Immature natural killer cell (primary cell): ENCODE measurements at regions not wholly inside any gene's neighbourhood (a gene's known extent, or its start where the extent isn't known, plus 50 kb on each side); places are given as distances from the start of the nearest gene placed in this dataset.
"Not testable (repeated sequence)": the region's sequence is repeated elsewhere in the genome, so short reads cannot be mapped to it uniquely, and the experiment has no call there.

Experiments used
- DNase-seq, 3 donors: peaks; one replicate each; pipeline ENCODE4 v3.0.0; 2022; ENCODE audit warnings: mixed read lengths in 1 of 3
- H3K27ac Mint-ChIP-seq, 6 donors: one replicate each; pipeline ENCODE4 v1.8.0; 2020; ENCODE audit warnings: mixed read lengths in 6 of 6, mild to moderate bottlenecking in 5 of 6, inconsistent platforms in 4 of 6, moderate library complexity in 3 of 6
- H3K27me3 Mint-ChIP-seq, 3 donors: one replicate each; pipeline ENCODE4 v1.8.0; 2020 to 2021; ENCODE audit warnings: low read depth in 3 of 3, mild to moderate bottlenecking in 3 of 3, mixed read lengths in 3 of 3, moderate library complexity in 3 of 3, inconsistent platforms in 1 of 3
- H3K36me3 Mint-ChIP-seq, 3 donors: one replicate each; pipeline ENCODE4 v1.8.0; 2020; ENCODE audit warnings: mixed read lengths in 3 of 3, inconsistent platforms in 2 of 3, mild to moderate bottlenecking in 2 of 3
- H3K4me1 Mint-ChIP-seq, 2 donors: one replicate each; pipeline ENCODE4 v1.8.0; 2020; ENCODE audit warnings: inconsistent platforms in 2 of 2, mild to moderate bottlenecking in 2 of 2, mixed read lengths in 2 of 2, moderate library complexity in 1 of 2
- H3K4me3 Mint-ChIP-seq, 5 donors: one replicate each; pipeline ENCODE4 v1.8.0; 2020; ENCODE audit warnings: mild to moderate bottlenecking in 5 of 5, mixed read lengths in 5 of 5, inconsistent platforms in 3 of 5, moderate library complexity in 3 of 5
- H3K9me3 Mint-ChIP-seq, 6 donors: one replicate each; pipeline ENCODE4 v1.8.0; 2020; ENCODE audit warnings: mild to moderate bottlenecking in 6 of 6, mixed read lengths in 6 of 6, inconsistent platforms in 4 of 6, moderate library complexity in 3 of 6

DNA sequence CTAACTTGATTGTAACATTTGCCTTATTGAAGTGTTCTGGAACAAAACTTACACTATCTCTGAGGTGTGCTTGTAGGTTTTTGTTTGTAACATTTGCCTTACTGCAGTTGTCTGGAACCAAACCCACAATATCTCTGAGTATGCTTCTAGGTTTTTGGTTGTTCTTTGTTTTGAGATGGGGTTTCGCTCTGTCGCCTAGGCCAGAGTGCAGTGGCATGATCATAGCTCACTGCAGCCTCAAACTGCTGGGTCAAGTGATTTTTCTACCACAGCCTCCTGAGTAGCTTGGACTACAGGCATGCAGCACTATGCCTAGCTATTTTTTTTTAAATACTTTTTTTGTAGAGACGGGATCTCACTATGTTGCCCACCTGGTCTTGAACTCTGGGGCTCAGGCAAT, 1464.6 kb downstream of the FOXD4L5 start:
- DNase-seq, H3K36me3 Mint-ChIP-seq, H3K4me3 Mint-ChIP-seq, H3K27ac Mint-ChIP-seq: not testable (repeated sequence)
- Mint-ChIP-seq H3K4me1 (peaks cover 19 to 24% of the 10 kb centered on the region in 2 donors), H3K9me3 (peaks cover 22 to 40% (median 32%) of the 10 kb centered on the region in 6 donors), H3K27me3 (peaks cover 14 to 16% (median 15%) of the 10 kb centered on the region in 3 donors)

DNA sequence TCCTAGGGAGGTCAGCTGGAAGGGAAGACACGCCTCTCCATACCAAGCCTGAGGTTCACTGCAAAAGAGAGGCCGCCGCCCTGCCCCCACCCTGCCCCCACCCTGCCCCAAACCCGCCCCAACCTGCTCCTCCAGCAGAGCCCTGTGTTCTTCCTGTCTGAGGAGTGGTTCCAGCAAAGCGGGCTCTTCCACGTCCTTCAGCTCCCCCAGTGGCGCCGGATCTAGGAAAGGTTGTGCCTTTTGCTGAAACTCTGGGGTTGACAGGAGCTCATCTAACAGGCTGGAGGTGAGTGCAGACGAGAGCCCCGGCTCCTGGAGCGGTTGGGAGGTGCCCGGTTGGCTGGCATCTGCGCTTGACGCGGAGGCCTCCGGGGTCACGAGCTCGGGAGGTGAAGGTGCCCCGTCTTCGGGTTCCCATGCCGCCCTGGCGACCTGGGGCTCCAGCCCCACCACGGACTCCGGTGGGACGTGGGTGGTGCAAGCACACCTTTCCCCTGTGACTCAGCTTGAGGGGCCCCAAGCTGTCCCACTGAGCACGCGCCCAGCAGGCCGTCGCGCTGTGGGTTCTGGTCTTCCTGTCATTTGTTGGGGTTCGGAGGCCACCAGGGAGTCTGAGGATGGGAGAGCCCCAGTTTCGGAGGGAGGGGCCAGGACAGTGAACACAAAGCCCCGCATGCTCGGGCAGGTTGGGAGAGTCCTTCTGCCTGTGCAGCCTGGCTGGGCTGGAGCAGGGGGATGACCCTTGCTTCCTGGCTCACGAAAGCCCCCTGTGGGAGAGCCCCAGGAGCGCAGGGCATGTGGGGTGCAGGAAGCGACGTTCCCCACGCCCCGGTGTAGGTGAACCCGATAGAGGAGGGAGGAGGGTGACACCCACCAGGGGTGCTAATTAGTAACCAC, 1467.1 kb downstream of the FOXD4L5 start:
- Mint-ChIP-seq H3K4me3 (peak overlapping the region; percentile 69 to 76 (median 73)), H3K27me3 (peaks cover 14 to 16% (median 15%) of the 10 kb centered on the region in 3 donors), H3K4me1 (peaks cover 19 to 21% of the 10 kb centered on the region in 2 donors), H3K9me3 (peaks cover 23 to 46% (median 37%) of the 10 kb centered on the region in 6 donors), H3K36me3 (peaks cover 0 to 4% (median 3%) of the 10 kb centered on the region in 3 donors), H3K27ac (peak overlapping the region in 3 of 6 donors; percentile 6 to 70 (median 46))
- DNase-seq, result peak; percentile 35 to 53 (median 41)

DNA sequence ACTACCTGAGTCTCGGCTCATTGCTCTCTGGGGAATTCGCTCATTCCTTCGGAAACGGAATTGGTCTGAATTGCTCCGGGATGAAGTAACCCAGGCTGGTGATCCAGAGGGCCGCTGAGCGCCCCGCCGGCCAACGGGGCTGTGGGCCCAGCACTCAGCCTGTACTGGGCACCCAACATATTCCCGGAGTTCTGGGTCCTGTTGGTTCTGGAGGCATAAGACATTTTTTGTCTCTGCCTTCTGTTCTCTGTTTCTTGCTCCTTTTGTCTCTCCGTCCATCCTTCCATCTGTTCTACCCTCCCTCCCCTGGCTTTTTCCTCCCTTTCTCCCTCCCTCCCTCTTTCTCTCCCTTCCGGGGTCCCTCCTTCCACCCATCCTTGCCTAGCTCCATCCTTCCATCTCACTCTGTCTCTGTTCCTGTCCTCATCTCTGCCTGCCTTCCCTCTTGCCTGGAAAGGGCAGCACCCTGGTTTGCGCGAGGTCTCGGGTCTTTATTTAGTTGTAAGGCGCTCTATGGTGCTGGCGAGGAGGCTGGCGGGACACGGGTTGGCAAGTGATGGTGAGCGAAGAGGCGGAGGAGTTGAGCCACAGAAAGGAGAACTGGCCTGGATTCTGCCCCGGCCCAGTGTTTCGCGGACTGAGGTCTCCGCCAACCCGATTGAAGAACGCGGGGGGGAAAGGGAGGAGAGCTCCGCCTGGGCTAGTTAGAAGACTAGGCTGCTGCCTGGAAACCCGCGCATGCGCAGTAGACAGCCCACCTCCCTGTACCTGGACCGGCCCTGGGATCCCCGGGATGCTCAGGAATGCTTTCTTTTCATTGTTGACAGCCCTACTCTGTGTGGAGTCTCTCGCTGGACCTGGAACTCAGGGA, 1468.0 kb downstream of the FOXD4L5 start:
- peaks cover 0 to 4% (median 3%) of the 10 kb centered on the region in 3 donors for H3K36me3 Mint-ChIP-seq
- H3K4me3 Mint-ChIP-seq, result peak overlapping the region; percentile 69 to 76 (median 73)

DNA sequence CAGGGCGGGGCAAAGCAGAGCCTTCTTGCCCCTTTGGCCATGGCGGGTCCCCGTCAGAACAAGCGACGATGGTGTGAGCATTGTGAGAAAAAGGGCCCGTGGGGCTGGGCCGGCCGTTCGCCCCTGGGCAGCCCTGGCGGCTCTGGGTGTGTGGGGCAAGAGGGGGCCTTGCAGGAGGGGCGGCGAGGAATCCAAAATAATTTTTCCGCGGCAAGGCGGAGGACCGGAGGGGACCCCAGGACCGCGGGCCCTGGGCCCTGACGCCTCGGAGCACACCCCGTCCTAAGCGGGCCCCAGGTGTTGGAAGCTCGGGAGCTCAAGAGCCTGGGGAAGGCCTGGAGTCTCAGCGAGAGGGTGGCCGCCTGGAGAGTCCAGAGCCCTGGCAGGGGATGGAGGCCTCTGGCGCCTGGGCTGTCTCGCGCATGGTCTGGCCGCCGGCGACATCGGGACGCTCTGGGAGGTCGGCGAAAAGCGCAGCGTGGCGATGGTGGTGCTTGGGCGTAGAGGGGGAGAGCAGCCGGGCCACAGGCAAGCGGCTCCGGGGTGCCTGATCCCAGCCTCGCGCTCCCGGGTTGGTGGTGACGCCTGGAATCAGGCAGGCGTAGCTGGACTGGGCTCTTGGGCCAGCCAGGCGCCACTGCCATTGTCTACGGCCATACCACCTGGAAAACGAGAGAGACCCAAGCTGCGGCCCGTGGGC, 1469.9 kb downstream of the FOXD4L5 start:
- H3K36me3 Mint-ChIP-seq, H3K27ac Mint-ChIP-seq, H3K4me3 Mint-ChIP-seq, DNase-seq: not testable (repeated sequence)
- H3K4me1 Mint-ChIP-seq, result peaks cover 19 to 21% of the 10 kb centered on the region in 2 donors
- H3K27me3 Mint-ChIP-seq, result peaks cover 14 to 16% (median 15%) of the 10 kb centered on the region in 3 donors
- H3K9me3 Mint-ChIP-seq, result peaks cover 20 to 49% (median 37%) of the 10 kb centered on the region in 6 donors

More for the DNA sequence above, 1468.0 kb downstream of the FOXD4L5 start:
- H3K27me3 Mint-ChIP-seq, result peaks cover 14 to 16% (median 15%) of the 10 kb centered on the region in 3 donors
- H3K9me3 Mint-ChIP-seq, result peaks cover 20 to 46% (median 37%) of the 10 kb centered on the region in 6 donors
- H3K4me1 Mint-ChIP-seq, result peaks cover 19 to 21% of the 10 kb centered on the region in 2 donors
- H3K27ac Mint-ChIP-seq, result peak overlapping the region in 1 of 6 donors; percentile 54
- peak; percentile 5 to 41 (median 39) for DNase-seq

DNA sequence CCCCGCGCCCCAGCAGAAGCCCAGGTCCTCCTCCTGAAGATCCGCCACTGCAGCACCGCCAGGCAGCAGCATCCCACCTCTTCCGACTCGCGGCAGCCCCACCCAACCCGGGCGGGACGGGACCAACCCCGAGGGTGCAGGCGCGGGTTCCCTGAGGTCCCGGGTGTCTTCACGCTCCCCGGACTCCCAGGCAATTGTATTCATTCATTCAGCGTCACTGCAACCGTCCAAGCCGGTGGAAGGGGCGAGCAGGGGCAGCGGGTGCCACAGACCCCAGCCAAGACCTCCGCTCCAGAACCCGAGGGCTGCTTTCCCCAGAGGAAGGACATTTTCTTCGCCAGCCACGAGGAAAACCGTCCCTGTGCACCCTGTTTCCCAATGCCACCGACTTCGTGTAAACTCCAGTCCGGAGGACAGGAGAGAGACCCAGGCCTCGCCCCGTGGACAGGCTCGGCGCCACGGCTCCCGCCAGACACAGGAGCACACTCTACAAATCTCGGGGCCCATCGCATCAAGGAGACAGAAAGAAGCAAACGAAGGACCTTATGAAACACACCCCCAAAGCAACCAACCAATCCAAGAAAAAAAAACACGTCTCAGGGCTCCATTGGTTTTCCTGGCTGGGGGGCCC, 1471.5 kb downstream of the FOXD4L5 start:
- not testable (repeated sequence) for DNase-seq, H3K27ac Mint-ChIP-seq, H3K36me3 Mint-ChIP-seq
- Mint-ChIP-seq H3K4me3 (peak overlapping the region in 1 of 5 donors; percentile 44), H3K9me3 (peaks cover 20 to 59% (median 45%) of the 10 kb centered on the region in 6 donors), H3K27me3 (peaks cover 14 to 16% (median 15%) of the 10 kb centered on the region in 3 donors), H3K4me1 (peaks cover 19 to 21% of the 10 kb centered on the region in 2 donors)

DNA sequence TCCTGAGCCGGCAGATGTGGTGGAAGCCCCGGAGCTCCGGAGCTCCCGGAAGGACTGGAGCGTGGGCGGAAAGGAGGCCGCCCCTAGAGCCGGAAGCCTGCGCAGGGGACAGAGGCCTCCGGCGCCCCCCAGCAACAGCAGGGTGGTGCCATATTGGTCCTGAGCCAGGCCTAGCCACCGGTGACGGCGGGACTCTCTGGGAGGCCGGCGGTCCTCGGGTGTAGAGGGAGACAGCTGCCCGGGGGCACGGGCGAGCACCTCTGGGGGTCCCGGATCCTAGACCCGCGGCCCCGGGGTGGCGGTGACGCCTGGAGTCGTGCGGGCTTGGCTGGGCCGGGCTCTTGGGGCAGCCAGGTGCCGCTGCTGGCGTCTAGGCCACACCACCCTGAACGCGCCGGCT, 1472.2 kb downstream of the FOXD4L5 start:
- not testable (repeated sequence) for DNase-seq, H3K4me3 Mint-ChIP-seq, H3K27ac Mint-ChIP-seq, H3K36me3 Mint-ChIP-seq
- Mint-ChIP-seq H3K9me3 (peaks cover 20 to 57% (median 44%) of the 10 kb centered on the region in 6 donors), H3K27me3 (peaks cover 10 to 12% (median 11%) of the 10 kb centered on the region in 3 donors), H3K4me1 (peaks cover 14 to 16% of the 10 kb centered on the region in 2 donors)

DNA sequence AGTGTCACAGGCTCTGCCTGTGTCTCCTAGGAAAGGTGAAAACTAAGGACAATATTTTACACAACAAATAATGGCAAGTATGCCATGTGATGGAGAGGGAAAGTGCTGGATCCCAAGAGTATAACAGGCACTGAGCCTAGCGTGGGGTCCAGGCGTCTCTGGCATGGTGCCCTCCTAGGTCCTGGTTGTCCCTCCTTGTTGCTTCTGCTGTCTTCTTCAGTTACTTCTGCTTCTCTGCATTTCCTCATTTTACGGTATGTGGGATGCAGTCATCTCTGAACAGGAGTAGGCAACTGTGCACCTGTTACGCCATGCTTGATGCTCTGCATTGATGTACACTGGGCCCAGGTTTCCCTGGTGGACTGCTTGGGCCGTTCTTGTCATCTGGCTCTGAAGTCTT, 1480.8 kb downstream of the FOXD4L5 start:
- not testable (repeated sequence) for H3K27me3 Mint-ChIP-seq, H3K4me1 Mint-ChIP-seq, H3K27ac Mint-ChIP-seq, H3K4me3 Mint-ChIP-seq, H3K36me3 Mint-ChIP-seq, DNase-seq
- H3K9me3 Mint-ChIP-seq, result peaks cover 18 to 56% (median 38%) of the 10 kb centered on the region in 6 donors

DNA sequence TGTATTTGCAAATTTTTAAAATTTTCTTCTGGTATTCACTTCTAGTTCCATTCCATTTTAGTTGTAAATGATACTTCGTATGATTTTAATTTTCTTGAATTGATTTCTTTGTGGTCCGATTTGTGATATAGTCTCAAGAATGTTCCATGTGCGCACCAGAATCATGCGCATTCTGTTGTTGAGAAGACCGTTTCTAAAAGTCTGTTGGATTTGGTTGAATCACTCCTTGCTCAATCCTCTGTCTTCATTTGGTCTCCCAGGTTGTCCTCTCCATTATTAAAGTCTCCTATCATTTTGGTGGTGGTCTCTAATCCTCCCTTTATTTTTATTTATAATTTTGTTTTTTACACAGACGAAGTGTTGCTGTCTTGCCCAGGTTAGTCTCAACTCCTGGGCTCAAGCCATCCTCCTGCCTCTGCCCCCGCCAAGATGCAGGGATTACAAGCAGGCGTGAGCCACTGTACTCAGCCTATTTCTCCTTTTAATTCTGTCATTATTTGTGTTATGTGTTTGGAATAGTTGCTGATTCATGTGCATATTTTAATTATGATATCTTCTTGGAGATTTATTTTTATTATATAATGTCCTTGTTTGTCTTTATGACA, 1490.8 kb downstream of the FOXD4L5 start:
- H3K36me3 Mint-ChIP-seq, H3K4me3 Mint-ChIP-seq, DNase-seq, H3K27me3 Mint-ChIP-seq, H3K27ac Mint-ChIP-seq, H3K4me1 Mint-ChIP-seq: not testable (repeated sequence)
- peaks cover 21 to 55% (median 41%) of the 10 kb centered on the region in 6 donors for H3K9me3 Mint-ChIP-seq

DNA sequence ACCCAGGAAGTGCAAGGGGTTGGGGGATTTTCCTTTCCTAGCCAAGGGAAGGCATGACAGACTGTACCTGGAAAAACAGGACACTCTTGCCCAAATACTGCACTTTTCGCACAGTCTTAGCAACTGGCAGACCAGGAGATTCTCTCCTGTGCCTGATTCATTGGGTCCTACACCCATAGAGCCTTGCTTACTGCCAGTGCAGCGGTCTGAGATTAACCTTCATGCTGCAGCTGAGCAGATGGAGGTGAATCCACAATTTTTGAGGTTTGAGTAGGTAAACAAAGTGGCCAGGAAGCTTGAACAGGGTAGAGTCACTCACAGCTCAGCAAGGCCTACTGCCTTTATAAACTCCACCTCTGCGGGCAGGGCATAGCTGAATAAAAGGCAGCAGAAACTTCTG, 1497.6 kb downstream of the FOXD4L5 start:
- H3K4me1 Mint-ChIP-seq, H3K4me3 Mint-ChIP-seq, H3K27ac Mint-ChIP-seq, H3K36me3 Mint-ChIP-seq, H3K27me3 Mint-ChIP-seq, DNase-seq: not testable (repeated sequence)
- peaks cover 32 to 48% (median 44%) of the 10 kb centered on the region in 6 donors for H3K9me3 Mint-ChIP-seq

DNA sequence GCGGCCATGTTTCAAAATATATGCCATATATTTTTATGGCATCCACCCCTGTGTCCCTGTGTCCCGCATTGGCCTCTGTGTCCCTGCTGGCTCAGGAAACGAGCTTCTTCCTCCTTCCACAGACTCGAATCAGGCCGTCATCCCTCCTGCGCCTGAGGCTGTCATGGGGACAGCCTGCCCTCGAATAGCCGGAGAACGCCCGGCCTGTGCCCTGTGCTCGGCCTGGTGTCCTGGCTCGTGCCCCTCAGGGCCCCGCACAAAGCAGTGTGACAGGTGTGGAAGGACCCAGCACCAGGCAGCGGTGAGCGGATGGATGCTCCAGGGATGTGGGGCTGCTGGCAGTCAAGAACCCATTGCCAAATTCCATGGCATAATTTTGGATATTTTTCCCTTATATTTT, 1500.0 kb downstream of the FOXD4L5 start:
- H3K27me3 Mint-ChIP-seq, H3K27ac Mint-ChIP-seq, H3K4me3 Mint-ChIP-seq, H3K4me1 Mint-ChIP-seq, H3K36me3 Mint-ChIP-seq, DNase-seq: not testable (repeated sequence)
- peaks cover 23 to 31% (median 26%) of the 10 kb centered on the region in 6 donors for H3K9me3 Mint-ChIP-seq

DNA sequence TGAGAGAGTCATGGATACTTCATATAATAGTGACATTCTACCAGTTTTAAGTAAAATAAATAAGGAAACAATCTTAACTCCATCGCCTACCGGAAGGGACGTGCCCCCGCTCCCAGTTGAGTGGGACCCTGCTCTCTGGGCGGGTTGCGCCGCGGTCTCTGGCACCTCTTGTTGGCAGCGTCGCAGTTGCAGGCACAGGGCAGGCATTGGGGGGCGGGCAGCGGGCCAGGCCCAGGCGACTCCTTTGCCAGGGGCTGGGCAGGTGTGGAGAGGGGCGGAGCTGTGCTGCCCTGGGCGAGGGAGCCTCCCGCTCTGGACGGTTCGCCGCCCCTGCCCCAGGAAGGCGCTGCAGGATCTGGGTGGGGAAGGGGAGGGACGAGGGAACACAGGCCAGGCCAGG, 1500.6 kb downstream of the FOXD4L5 start:
- H3K36me3 Mint-ChIP-seq, H3K27me3 Mint-ChIP-seq, H3K4me3 Mint-ChIP-seq, H3K27ac Mint-ChIP-seq, DNase-seq, H3K4me1 Mint-ChIP-seq: not testable (repeated sequence)
- H3K9me3 Mint-ChIP-seq, result peaks cover 19 to 26% (median 22%) of the 10 kb centered on the region in 6 donors

DNA sequence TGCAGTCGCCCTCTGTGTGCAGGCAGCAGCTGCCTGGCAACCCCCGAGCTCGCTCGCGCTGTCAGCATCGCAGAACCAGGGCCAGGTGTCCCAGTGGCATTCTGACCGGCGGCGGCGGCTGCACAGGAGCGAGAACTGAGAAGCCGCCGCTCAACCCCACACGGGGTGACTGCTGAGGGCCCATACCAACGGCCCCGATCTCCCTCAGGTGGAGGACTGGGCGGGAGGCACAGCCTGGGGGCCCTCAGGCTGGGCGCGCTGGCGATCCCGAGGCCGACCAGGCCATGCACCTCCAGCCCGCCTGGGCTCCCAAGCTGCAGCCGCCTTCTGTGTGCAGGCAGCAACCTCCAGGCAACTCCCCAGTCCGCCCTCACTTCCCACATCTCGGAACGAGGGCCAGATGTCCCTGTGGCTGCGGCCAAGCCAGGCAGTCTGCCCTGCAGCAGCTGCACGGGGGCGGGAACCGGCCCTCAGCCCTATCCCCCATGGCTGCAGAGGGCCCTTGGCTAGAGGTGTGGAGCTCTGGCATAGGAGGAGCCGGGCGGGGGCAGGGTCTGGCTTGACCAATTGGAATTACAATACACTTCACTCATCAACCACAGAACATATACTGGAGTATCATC, 1503.1 kb downstream of the FOXD4L5 start:
- H3K27ac Mint-ChIP-seq, DNase-seq, H3K27me3 Mint-ChIP-seq, H3K36me3 Mint-ChIP-seq, H3K4me3 Mint-ChIP-seq, H3K4me1 Mint-ChIP-seq: not testable (repeated sequence)
- peaks cover 8 to 17% (median 14%) of the 10 kb centered on the region in 6 donors for H3K9me3 Mint-ChIP-seq
